GM18873 (cell line): ENCODE measurements at regions not wholly inside any gene's neighbourhood (a gene's known extent, or its start where the extent isn't known, plus 50 kb on each side); places are given as distances from the start of the nearest gene placed in this dataset.

Experiments used
- ATAC-seq: cut with Tn5 transposase; IDR thresholded peaks from one replicate; pipeline ENCODE4 v1.9.1; 2021; ENCODE audit warnings: mild to moderate bottlenecking, moderate library complexity, moderate number of reproducible peaks; ENCODE audit not compliant: unreplicated experiment, low FRiP score

- ATAC-seq, result no peak
Measured at GRCh38 chr13:57784633-57785032, 153.1 kb downstream of the PCDH17 start.

DNA sequence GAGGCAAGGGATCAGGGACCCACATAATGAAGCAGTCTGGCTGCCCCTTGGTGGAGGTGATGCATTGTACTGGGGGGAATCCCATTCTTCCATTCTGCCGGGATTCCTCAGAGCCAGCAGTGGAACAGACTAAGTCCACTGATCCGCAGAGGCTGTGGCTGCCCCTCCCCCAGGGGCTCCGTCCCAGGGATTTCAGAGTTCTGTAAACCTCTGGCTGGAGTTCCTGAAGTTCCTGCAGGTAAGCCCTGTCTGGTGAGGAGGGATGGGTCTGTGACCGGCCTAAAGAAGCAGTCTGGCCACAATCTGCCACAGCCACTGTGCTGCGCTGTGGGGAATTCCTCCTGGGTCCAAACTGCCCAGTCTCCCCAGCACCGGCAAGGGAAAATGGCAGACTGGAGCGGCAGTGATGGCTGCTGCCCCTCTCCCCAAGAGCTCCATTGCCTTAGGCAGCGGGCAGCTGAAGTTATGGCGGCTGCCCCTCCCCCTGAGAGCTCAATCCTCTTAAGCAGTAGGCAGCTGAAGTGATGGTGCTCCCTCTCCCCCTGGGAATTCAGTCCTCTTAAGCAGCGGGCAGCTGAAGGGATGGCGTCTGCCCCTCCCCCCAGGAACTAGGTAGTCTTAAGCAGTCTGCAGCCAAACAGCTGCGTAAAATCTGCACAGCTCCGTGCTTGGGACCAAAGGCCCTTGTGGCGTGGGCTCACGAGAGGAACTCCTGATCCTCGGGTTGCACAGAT is 155.7 kb downstream of the PCDH17 start:
- ATAC-seq, result no peak

DNA sequence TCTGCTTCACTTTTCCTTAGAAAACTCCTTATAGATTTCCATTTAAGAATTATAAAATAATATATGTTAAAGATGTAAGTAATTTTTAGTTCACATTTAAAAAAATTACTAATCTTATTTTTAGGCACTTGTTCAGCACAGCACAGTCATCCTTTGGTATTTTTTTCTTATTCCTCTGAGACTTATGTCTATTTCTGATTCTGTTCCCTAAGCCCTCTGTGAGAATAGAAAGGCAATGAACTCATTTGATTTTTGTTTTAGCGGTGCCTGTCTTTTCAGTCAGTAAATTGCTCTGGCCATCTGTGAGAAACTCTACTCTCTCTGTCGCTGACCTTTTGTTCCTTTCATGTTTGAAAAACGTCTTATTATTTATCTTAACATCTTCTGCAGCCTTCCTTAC is 168.1 kb downstream of the PCDH17 start:
- no peak for ATAC-seq

DNA sequence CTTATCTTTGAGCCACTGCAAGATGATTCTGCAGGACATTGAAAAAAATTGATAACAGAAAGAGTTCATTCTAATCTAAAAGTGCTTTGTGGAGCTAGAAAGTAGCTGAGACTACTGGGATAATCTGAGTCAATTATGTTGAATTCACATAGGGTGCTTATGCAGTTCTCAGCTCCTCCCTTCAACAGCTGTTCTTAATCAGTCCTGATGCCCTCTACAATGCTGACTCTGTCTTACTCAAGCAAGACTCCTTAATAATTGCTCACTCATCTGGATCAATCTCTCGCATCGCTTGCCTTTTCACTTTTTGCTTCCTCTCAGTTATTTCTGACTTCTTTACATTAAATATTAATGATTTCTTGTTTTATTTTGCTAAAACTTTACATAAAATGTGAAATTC is 182.1 kb downstream of the PCDH17 start:
- no peak for ATAC-seq

DNA sequence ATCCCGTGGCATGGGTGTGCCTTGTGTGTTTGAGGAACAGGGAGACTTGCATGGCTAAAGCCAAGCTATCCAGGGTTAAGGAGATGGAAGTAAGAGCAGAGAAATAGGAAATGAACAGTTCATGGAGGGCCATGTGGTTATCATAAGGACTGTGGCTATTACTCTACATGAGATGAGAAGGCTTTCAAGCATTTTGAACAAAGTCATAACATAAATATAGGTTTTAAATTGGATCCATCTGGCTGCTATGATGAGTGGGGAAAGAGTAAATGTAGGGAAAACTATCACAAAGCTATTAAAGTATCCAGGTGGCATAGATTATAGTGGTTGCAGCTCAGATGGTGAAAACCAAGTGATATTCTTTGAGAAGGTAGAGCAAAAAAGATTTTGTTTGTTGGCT is 184.1 kb downstream of the PCDH17 start:
- no peak for ATAC-seq

DNA sequence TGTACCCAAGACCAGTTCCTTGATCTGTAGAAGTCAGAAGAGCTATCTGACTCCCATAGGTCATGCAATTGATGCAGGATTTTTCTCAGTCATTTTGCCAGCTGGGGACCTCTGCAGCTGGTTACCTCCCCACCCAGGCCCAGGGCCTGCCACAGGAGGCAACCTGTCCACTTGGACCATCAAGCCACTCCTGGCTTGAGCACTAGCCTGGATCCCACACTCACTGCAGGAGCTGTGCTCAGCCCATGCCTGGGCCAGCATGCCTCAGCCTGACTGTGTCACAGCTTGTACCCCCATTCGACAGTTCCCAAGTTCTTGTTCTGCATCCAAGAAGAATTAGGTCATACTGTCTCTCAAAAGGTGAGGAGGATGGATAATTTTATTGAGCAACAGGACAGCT is 189.4 kb downstream of the PCDH17 start:
- no peak for ATAC-seq

DNA sequence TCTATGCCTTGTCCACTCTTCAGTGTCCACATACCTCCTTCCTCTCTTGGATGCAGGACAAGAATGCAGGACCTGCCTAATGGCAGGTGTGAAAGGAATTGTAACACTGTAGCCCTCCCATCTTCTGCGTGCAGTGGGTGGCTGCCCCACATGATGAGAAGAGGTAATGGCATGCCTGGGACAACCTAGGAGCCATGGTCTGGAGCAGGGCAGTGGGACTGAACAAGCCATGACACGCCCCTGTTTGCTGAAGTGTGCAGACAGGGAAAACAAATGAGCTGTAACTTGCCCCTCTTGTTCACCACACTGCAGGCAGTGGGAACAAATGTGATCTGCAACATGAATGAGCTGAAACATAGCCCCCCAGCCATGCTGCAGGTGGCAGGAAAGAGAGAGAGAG is 192.2 kb downstream of the PCDH17 start:
- no peak for ATAC-seq

- no peak for ATAC-seq
Measured at GRCh38 chr13:57824121-57824520, 192.6 kb downstream of the PCDH17 start.

DNA sequence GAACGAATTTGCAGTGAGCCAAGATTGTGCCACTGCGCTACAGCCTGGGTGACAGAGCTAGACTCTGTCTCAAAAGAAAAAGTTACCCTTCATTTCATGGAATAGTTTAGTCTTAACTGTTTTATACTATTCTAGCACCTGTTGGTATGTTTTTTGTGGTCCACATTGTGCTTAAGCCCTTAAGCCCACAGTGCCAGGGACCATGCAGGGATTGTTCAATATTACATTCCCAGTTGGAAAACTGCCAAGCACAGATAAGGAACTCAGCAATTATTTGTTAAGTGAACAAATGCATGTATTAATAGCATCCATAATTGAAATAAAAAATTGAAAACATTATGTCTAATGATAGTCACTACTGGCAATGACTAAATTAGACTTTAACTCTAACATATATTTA is 193.5 kb downstream of the PCDH17 start:
- ATAC-seq, result no peak

GRCh38 chr13:57829496-57829895 is 198.0 kb downstream of the PCDH17 start:
- ATAC-seq, result no peak

DNA sequence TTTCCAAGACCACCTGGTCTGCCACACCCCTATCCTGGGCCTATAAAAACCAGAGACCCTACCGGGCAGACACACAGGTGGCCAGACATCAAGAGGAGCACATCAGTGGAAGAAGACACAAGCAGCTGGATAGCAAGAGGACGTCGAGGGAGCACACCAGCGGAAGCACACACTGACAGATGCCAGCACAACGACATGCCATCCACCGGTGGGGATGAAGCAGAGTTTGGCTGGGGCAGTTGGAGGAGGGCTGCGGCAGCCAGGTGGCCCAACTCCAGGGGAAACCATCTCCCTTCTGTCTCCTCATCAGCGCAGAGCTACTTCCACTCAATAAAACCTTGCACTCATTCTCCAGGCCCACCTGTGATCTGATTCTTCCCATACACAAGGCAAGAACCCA is 200.6 kb downstream of the PCDH17 start:
- ATAC-seq, result no peak

GRCh38 chr13:57837801-57838200 is 206.3 kb downstream of the PCDH17 start:
- no peak for ATAC-seq

DNA sequence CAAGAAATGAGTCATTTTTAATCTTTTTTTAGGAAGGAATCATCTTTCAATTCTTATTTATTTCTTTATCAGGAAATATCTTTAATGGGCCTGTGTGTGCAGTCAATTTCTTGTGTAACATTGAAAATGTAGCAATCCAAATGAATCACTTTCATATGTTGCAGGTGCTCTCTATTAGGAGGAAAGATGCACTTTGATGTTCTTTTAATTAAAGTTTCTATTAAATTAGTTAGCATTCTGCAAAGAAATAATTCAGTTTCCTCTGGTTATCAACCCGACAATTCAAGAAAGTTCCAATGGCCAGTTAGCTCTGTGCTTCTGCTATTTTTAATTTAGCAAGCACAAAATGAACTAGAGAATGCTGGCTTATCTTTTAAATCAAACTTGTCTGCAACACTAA is 212.0 kb downstream of the PCDH17 start:
- no peak for ATAC-seq

DNA sequence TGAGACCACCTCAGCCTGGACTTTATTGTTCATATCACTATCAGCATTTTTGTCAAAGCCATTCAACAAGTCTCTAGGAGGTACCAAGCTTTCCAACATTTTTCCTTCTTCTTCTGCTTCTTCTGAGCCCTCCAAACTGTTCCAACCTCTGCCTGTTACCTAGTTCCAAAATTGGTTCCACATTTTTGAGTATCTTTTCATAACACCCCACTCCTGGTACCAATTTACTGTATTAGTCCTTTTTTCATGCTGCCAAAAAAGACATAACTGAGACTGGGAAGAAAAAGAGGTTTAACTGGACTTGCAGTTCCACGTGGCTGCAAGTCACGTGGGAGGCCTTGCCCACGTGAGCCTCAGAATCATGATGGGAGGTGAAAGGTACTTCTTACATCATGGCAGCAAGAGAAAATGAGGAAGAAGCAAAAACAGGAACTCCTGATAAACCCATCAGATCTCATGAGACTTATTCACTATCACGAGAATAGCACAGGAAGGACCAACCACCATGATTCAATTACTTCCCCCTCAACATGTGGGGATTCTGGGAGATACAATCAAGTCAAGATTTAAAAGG is 215.1 kb downstream of the PCDH17 start:
- no peak for ATAC-seq

DNA sequence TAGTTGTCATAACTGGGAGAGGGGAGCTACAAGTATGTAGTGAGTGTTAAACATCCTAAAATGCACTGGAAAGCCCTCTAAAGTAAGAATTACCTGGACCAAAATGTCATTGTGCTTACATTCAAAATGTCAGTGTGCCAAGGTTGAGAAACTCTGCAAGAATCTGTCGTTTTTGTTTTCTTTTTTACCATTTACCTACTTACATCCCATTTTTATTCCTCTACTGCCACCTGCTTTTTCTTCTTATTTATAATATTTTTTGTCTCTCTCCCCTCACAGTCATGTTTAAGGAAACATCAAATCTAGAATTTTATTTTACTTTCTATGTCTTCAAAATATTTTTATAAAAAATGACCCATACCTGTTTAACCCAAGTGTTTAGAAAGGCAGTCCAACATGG is 226.4 kb downstream of the PCDH17 start:
- no peak for ATAC-seq

DNA sequence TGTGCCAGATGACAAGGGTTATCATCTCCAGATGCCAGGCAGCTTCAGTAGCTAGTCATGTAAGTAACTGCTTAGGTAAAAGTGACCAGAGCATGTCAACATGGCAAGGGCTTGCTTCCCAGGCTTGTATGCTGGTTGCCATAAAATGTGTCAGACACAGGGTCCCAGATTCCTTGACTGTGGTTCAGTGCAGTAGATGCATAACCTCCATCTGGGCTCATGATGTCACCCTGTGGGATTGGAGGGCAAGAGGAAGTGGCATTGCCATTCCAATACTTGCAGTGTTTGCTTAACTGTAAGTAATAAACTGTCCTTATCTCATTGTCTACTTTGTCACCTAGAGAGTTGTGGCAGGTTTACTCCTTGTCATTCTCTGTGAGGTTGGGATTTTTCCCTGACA is 226.8 kb downstream of the PCDH17 start:
- ATAC-seq, result no peak

- no peak for ATAC-seq
Measured at GRCh38 chr13:57862879-57863278, 231.3 kb downstream of the PCDH17 start.

GRCh38 chr13:57865600-57866294 is 234.2 kb downstream of the PCDH17 start:
- ATAC-seq, result no peak

DNA sequence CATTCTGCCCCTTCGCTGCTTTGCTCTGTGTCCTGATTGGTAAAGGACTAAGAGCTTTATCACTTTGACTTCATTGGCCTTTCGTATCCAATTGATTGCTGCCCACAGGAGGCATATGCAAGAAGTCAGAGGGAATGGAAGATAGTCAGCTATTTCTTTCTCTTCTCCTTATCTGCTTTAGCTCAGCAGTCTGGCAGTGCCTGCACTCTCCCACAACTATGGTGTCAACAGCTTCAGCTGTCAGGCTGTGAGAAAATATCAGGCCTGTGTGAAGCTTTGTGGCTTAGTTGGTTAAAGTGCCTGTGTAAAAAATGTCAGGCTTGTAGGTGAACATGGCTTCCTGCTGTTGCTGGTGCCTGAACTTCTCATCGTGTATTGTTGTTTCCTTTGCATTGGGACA is 243.0 kb downstream of the PCDH17 start:
- no peak for ATAC-seq

GRCh38 chr13:57877601-57878000 is 246.1 kb downstream of the PCDH17 start:
- no peak for ATAC-seq

DNA sequence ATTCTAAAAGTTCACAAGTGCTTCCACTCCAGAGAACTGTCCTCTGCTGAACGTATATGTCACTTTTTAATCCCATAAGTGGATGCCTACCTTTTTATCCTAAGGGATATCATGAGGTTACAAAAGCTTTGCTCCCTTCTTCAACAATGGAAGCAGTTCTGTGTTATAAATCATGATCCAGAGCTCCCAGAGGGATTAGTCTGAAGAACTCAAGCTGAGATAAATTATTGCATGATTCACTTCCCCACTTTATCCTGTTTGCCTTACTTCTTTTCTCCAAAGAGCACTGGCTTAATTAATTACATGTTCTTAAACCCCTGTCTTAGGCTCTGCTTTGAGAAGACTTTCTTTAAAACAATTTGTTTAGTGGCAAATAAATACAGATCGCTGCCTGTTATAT is 246.7 kb downstream of the PCDH17 start:
- no peak for ATAC-seq

DNA sequence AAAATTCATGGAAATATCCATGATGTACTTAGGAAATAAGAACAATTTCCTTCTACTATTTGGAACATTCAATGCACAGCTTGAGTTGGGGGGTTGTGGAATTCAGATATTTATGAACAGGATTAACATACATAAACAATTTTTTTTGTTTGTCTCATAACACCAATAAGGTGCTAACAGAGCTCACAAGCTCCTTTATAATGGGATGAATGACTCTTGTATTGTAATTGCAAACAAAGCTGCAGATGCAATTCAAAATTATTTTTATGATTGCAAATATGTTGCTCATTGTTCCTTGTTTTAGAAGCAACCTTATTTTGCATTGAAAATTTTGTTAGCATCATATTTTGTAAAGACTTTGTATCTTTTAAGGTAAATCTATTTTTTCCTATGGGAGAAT is 265.7 kb downstream of the PCDH17 start:
- ATAC-seq, result no peak
